HEK293 (cell line): ENCODE measurements at regions not wholly inside any gene's neighbourhood (a gene's known extent, or its start where the extent isn't known, plus 50 kb on each side); places are given as distances from the start of the nearest gene placed in this dataset.

Source experiments
- BCL11B ChIP-seq: fragments of 450-650 bp; formaldehyde crosslinking; IDR thresholded peaks from 2 replicates; pipeline ENCODE4 v1.5.1; 2016; ENCODE audit warnings: low read depth, missing biosample characterization, missing genetic modification characterization
- CTCF ChIP-seq: fragments of 450-650 bp; formaldehyde crosslinking; IDR thresholded peaks from 2 replicates; pipeline ENCODE4 v1.5.1; 2016; ENCODE audit warnings: missing biosample characterization, missing genetic modification characterization
- OSR2 ChIP-seq: fragments of 450-650 bp; formaldehyde crosslinking; IDR thresholded peaks from 2 replicates; pipeline ENCODE4 v1.5.1; 2016; ENCODE audit warnings: missing biosample characterization, missing genetic modification characterization
- YY1 ChIP-seq: fragments of 450-650 bp; formaldehyde crosslinking; IDR thresholded peaks from 2 replicates; pipeline ENCODE4 v1.5.1; 2018; ENCODE audit warnings: missing biosample characterization, missing genetic modification characterization
- ZBTB7A ChIP-seq: fragments of 450-650 bp; formaldehyde crosslinking; IDR thresholded peaks from 2 replicates; pipeline ENCODE4 v1.5.1; 2016; ENCODE audit warnings: low read depth, missing biosample characterization, missing genetic modification characterization
- ZNF23 ChIP-seq: fragments of 450-650 bp; formaldehyde crosslinking; IDR thresholded peaks from 2 replicates; pipeline ENCODE4 v1.5.1; 2016; ENCODE audit warnings: missing biosample characterization, missing genetic modification characterization, borderline replicate concordance
- ZNF350 ChIP-seq: fragments of 450-650 bp; formaldehyde crosslinking; IDR thresholded peaks from 2 replicates; pipeline ENCODE4 v1.5.0; 2017; ENCODE audit warnings: missing biosample characterization, mild to moderate bottlenecking, missing genetic modification characterization
- ZNF585B ChIP-seq: fragments of 450-650 bp; formaldehyde crosslinking; IDR thresholded peaks from 2 replicates; pipeline ENCODE4 v1.5.1; 2016; ENCODE audit warnings: missing biosample characterization, missing genetic modification characterization
- ZNF777 ChIP-seq: fragments of 450-650 bp; formaldehyde crosslinking; IDR thresholded peaks from 2 replicates; pipeline ENCODE4 v1.5.1; 2017; ENCODE audit warnings: missing biosample characterization, missing genetic modification characterization, borderline replicate concordance
- ZSCAN30 ChIP-seq: fragments of 450-650 bp; IDR thresholded peaks from 2 replicates; pipeline ENCODE4 v1.5.1; 2018; ENCODE audit warnings: missing biosample characterization, mild to moderate bottlenecking, missing genetic modification characterization, moderate library complexity
- ZSCAN4 ChIP-seq: fragments of 450-650 bp; formaldehyde crosslinking; IDR thresholded peaks from 2 replicates; pipeline ENCODE4 v1.5.1; 2017; ENCODE audit warnings: missing biosample characterization, missing genetic modification characterization

- TF ChIP-seq ZSCAN30 (tag by site-specific recombination) (no peak), ZSCAN4 (tag by site-specific recombination) (no peak), CTCF (tag by site-specific recombination) (no peak), ZNF777 (tag by site-specific recombination) (no peak), ZNF350 (no peak), ZNF585B (tag by site-specific recombination) (no peak), BCL11B (tag by site-specific recombination) (no peak), OSR2 (tag by site-specific recombination) (no peak), YY1 (tag by site-specific recombination) (no peak), ZNF23 (tag by site-specific recombination) (no peak), ZBTB7A (tag by site-specific recombination) (no peak)
These were observed 1043.6 kb upstream of the ADGRL4 start for GRCh38 chr1:80050085-80050484.
